ENCODE measurements at regions not wholly inside any gene's neighbourhood (a gene's known extent, or its start where the extent isn't known, plus 50 kb on each side); places are given as distances from the start of the nearest gene placed in this dataset.

DNA sequence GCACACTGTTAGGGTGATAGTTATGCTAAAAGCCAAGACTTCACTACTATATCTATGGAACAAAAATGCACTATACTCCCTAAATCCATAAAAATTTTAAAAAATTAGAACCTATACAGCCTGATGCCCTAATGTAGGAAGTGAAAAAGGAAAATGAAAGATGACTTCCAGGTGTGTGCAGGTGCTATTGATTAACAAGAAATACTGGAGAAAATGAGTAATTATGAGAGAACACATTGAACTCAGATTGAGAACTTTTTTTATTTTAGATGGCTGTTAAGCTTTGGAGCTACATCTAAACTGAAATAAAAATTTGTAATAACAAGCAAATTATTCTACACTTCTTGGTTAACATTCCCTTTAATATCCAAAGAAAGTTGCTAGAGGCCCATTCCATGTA, 1015.7 kb downstream of the PCDH9 start:
- H4K20me1 ChIP-seq (ENCODE audit: control insufficient read depth, insufficient read depth), result no peaks in the 10 kb centered on the region
- no peak overlapping the region for H3K9ac ChIP-seq (ENCODE audit: control insufficient read depth, insufficient read depth, low read length)
- ChIA-PET SMC1A (ENCODE audit: uncharacterized antibody, unreplicated experiment) (no interaction called here), RAD21 (ENCODE audit: unreplicated experiment) (no interaction called here), CTCF (no interaction called here), POLR2A (no interaction called here)
- H3K4me3 ChIP-seq, result no peak overlapping the region
- H3K79me2 ChIP-seq (ENCODE audit: control insufficient read depth, insufficient read depth, low read length), result no peaks in the 10 kb centered on the region
- FAIRE-seq, result no peak
- in situ Hi-C loops (cut with MboI), result no loop called here
- H2AFZ ChIP-seq (ENCODE audit: control insufficient read depth, low read depth, low read length), result no peak overlapping the region
- no peak overlapping the region for H3K4me2 ChIP-seq (ENCODE audit: control insufficient read depth, insufficient read depth)
- H3K4me1 ChIP-seq (ENCODE audit: control insufficient read depth, insufficient read depth, low read length), result no peaks in the 10 kb centered on the region
- ATAC-seq, result no peak
- no peaks in the 10 kb centered on the region for H3K9me3 ChIP-seq (replicated peaks; ENCODE audit: control insufficient read depth, insufficient read depth, low read length)
- H3K27me3 ChIP-seq (replicated peaks in 1 of 2; ENCODE audit: control insufficient read depth in 2 of 2, insufficient read depth in 2 of 2, low read length in 1 of 2), result no peaks in the 10 kb centered on the region
- intact Hi-C loops (cut with micrococcal nuclease; ENCODE audit: unreplicated experiment), result no loop called here
- no peak overlapping the region for H3K27ac ChIP-seq (ENCODE audit: control insufficient read depth, insufficient read depth)
- H3K36me3 ChIP-seq (ENCODE audit: control insufficient read depth in 2 of 2, insufficient read depth in 2 of 2, low read length in 1 of 2), result no peaks in the 10 kb centered on the region
- DNase-seq (ENCODE audit: low read depth, low spot score), result no peak
- no TSS peak for BruUV-seq (replicated peaks)
- TF ChIP-seq, protein P1, sequence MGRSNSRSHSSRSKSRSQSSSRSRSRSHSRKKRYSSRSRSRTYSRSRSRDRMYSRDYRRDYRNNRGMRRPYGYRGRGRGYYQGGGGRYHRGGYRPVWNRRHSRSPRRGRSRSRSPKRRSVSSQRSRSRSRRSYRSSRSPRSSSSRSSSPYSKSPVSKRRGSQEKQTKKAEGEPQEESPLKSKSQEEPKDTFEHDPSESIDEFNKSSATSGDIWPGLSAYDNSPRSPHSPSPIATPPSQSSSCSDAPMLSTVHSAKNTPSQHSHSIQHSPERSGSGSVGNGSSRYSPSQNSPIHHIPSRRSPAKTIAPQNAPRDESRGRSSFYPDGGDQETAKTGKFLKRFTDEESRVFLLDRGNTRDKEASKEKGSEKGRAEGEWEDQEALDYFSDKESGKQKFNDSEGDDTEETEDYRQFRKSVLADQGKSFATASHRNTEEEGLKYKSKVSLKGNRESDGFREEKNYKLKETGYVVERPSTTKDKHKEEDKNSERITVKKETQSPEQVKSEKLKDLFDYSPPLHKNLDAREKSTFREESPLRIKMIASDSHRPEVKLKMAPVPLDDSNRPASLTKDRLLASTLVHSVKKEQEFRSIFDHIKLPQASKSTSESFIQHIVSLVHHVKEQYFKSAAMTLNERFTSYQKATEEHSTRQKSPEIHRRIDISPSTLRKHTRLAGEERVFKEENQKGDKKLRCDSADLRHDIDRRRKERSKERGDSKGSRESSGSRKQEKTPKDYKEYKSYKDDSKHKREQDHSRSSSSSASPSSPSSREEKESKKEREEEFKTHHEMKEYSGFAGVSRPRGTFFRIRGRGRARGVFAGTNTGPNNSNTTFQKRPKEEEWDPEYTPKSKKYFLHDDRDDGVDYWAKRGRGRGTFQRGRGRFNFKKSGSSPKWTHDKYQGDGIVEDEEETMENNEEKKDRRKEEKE (IDR thresholded peaks at IDR 0.05), result no peak
- TF ChIP-seq GATAD2B (conservative IDR thresholded peaks at IDR 0.05; ENCODE audit: low read depth) (no peak), SPI1 (IDR thresholded peaks at IDR 0.05; ENCODE audit: borderline replicate concordance, insufficient read depth, low read depth, low read length) (no peak), CBX5 (IDR thresholded peaks at IDR 0.05; ENCODE audit: low read depth) (no peak), ESRRA (IDR thresholded peaks at IDR 0.05; ENCODE audit: low read length) (no peak), FOXK2 (IDR thresholded peaks at IDR 0.05) (no peak), BCL11A (IDR thresholded peaks at IDR 0.05; ENCODE audit: low read depth, low read length) (no peak), JUNB (IDR thresholded peaks at IDR 0.05) (no peak), STAT1 (conservative IDR thresholded peaks at IDR 0.05) (no peak), SMAD5 (IDR thresholded peaks at IDR 0.05; ENCODE audit: low read depth) (no peak), SIN3A (IDR thresholded peaks at IDR 0.05; ENCODE audit: low read depth, low read length) (no peak), KLF5 (IDR thresholded peaks at IDR 0.05; ENCODE audit: partially characterized antibody) (no peak), HDAC6 (IDR thresholded peaks at IDR 0.05; ENCODE audit: unreplicated experiment) (no peak)
- TF ChIP-seq, protein P2, sequence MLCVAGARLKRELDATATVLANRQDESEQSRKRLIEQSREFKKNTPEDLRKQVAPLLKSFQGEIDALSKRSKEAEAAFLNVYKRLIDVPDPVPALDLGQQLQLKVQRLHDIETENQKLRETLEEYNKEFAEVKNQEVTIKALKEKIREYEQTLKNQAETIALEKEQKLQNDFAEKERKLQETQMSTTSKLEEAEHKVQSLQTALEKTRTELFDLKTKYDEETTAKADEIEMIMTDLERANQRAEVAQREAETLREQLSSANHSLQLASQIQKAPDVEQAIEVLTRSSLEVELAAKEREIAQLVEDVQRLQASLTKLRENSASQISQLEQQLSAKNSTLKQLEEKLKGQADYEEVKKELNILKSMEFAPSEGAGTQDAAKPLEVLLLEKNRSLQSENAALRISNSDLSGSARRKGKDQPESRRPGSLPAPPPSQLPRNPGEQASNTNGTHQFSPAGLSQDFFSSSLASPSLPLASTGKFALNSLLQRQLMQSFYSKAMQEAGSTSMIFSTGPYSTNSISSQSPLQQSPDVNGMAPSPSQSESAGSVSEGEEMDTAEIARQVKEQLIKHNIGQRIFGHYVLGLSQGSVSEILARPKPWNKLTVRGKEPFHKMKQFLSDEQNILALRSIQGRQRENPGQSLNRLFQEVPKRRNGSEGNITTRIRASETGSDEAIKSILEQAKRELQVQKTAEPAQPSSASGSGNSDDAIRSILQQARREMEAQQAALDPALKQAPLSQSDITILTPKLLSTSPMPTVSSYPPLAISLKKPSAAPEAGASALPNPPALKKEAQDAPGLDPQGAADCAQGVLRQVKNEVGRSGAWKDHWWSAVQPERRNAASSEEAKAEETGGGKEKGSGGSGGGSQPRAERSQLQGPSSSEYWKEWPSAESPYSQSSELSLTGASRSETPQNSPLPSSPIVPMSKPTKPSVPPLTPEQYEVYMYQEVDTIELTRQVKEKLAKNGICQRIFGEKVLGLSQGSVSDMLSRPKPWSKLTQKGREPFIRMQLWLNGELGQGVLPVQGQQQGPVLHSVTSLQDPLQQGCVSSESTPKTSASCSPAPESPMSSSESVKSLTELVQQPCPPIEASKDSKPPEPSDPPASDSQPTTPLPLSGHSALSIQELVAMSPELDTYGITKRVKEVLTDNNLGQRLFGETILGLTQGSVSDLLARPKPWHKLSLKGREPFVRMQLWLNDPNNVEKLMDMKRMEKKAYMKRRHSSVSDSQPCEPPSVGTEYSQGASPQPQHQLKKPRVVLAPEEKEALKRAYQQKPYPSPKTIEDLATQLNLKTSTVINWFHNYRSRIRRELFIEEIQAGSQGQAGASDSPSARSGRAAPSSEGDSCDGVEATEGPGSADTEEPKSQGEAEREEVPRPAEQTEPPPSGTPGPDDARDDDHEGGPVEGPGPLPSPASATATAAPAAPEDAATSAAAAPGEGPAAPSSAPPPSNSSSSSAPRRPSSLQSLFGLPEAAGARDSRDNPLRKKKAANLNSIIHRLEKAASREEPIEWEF (IDR thresholded peaks at IDR 0.05; ENCODE audit: insufficient replicate concordance, low read depth, low read length), result no peak
- TF ChIP-seq, protein P3, sequence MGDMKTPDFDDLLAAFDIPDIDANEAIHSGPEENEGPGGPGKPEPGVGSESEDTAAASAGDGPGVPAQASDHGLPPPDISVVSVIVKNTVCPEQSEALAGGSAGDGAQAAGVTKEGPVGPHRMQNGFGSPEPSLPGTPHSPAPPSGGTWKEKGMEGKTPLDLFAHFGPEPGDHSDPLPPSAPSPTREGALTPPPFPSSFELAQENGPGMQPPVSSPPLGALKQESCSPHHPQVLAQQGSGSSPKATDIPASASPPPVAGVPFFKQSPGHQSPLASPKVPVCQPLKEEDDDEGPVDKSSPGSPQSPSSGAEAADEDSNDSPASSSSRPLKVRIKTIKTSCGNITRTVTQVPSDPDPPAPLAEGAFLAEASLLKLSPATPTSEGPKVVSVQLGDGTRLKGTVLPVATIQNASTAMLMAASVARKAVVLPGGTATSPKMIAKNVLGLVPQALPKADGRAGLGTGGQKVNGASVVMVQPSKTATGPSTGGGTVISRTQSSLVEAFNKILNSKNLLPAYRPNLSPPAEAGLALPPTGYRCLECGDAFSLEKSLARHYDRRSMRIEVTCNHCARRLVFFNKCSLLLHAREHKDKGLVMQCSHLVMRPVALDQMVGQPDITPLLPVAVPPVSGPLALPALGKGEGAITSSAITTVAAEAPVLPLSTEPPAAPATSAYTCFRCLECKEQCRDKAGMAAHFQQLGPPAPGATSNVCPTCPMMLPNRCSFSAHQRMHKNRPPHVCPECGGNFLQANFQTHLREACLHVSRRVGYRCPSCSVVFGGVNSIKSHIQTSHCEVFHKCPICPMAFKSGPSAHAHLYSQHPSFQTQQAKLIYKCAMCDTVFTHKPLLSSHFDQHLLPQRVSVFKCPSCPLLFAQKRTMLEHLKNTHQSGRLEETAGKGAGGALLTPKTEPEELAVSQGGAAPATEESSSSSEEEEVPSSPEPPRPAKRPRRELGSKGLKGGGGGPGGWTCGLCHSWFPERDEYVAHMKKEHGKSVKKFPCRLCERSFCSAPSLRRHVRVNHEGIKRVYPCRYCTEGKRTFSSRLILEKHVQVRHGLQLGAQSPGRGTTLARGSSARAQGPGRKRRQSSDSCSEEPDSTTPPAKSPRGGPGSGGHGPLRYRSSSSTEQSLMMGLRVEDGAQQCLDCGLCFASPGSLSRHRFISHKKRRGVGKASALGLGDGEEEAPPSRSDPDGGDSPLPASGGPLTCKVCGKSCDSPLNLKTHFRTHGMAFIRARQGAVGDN (IDR thresholded peaks at IDR 0.05), result no peak
